Keratinocyte (primary cell): ENCODE measurements at regions not wholly inside any gene's neighbourhood (a gene's known extent, or its start where the extent isn't known, plus 50 kb on each side); places are given as distances from the start of the nearest gene placed in this dataset.

ENCODE experiments used
- DNase-seq: peaks from one replicate; pipeline ENCODE4 v3.0.0-alpha.2; 2011; ENCODE audit warnings: low read depth, missing footprints, low spot score
- FAIRE-seq: peaks from 2 replicates; lab custom pipeline; 2011; peaks lifted over from hg19 to GRCh38; lab: Jason Lieb, UNC
- H2AFZ ChIP-seq: 2 replicates; pipeline ENCODE4 v1.6.0; 2012; ENCODE audit warnings: low read length, control low read depth, inconsistent platforms; ENCODE audit not compliant: control insufficient read depth
- H3K27ac ChIP-seq: 2 replicates; pipeline ENCODE4 v1.5.1; 2011; ENCODE audit warnings: low read length; ENCODE audit not compliant: control insufficient read depth, insufficient read depth
- H3K27me3 ChIP-seq: 3 replicates; pipeline ENCODE4 v1.6.0; 2011; ENCODE audit warnings: low read length; ENCODE audit not compliant: control insufficient read depth, insufficient read depth; ENCODE audit errors: extremely low read depth
- H3K36me3 ChIP-seq, 2 experiments: 2 replicates in 1 of 2; 3 replicates in 1 of 2; pipeline ENCODE4 v1.5.1; 2011; ENCODE audit warnings: low read length in 2 of 2, mild to moderate bottlenecking in 1 of 2; ENCODE audit not compliant: control insufficient read depth in 2 of 2, insufficient read depth in 2 of 2; ENCODE audit errors: extremely low read depth in 1 of 2
- H3K4me1 ChIP-seq: 3 replicates; pipeline ENCODE4 v1.5.1; 2011; ENCODE audit warnings: low read length; ENCODE audit not compliant: control insufficient read depth, insufficient read depth; ENCODE audit errors: extremely low read depth
- H3K4me2 ChIP-seq: 3 replicates; pipeline ENCODE4 v1.6.0; 2011; ENCODE audit warnings: low read depth, low read length; ENCODE audit not compliant: control insufficient read depth, insufficient read depth; ENCODE audit errors: extremely low read depth
- H3K4me3 ChIP-seq, 3 experiments: fragments of 200-600 bp in 1 of 3; sonication (generic) in 1 of 3; 2 replicates in 2 of 3; 3 replicates in 1 of 3; pipeline ENCODE4 v1.5.1; 2011 to 2016; ENCODE audit warnings: low read length in 3 of 3, mild to moderate bottlenecking in 3 of 3, control low read depth in 2 of 3, inconsistent platforms in 1 of 3, low read depth in 1 of 3, mixed read lengths in 1 of 3, mixed run types in 1 of 3, moderate library complexity in 1 of 3; ENCODE audit not compliant: control insufficient read depth in 2 of 3, insufficient read depth in 2 of 3; ENCODE audit errors: extremely low read depth in 1 of 3
- H3K79me2 ChIP-seq: 2 replicates; pipeline ENCODE4 v1.6.0; 2012; ENCODE audit warnings: low read length; ENCODE audit not compliant: control insufficient read depth, insufficient read depth
- H3K9ac ChIP-seq: 3 replicates; pipeline ENCODE4 v1.6.0; 2011; ENCODE audit warnings: low read length; ENCODE audit not compliant: control insufficient read depth, insufficient read depth; ENCODE audit errors: extremely low read depth
- H3K9me1 ChIP-seq: 3 replicates; pipeline ENCODE4 v1.6.0; 2011; ENCODE audit warnings: low read length; ENCODE audit not compliant: control insufficient read depth, insufficient read depth; ENCODE audit errors: extremely low read depth
- H3K9me3 ChIP-seq: 2 replicates; pipeline ENCODE4 v1.5.1; 2012; ENCODE audit warnings: low read depth, low read length; ENCODE audit not compliant: control insufficient read depth
- H4K20me1 ChIP-seq: 3 replicates; pipeline ENCODE4 v1.6.0; 2011; ENCODE audit warnings: low read length; ENCODE audit not compliant: control insufficient read depth, insufficient read depth; ENCODE audit errors: extremely low read depth
- EZH2 ChIP-seq: IDR thresholded peaks from one replicate; pipeline ENCODE4 v1.6.1; 2012; ENCODE audit warnings: inconsistent platforms, mild to moderate bottlenecking, low read length, moderate library complexity
- dilution Hi-C: fragments of 300-500 bp; cut with MboI; formaldehyde crosslinking; loops from one replicate; pipeline ENCODE4 v1.7.0; 2020; ENCODE audit warnings: low sequenced_read_pairs; ENCODE audit not compliant: extremely low pct_ligation_motif_present
- TF ChIP-seq, protein P1 (sequence below), 3 experiments: IDR thresholded peaks in 1 of 3; conservative IDR thresholded peaks in 1 of 3; optimal IDR thresholded peaks in 1 of 3; 2 replicates in 2 of 3; 3 replicates in 1 of 3; pipeline versions ENCODE3 to v1.5.1; 2011; ENCODE audit warnings: low read length in 3 of 3, mild to moderate bottlenecking in 3 of 3, moderate library complexity in 2 of 3, control low read depth in 1 of 3, inconsistent platforms in 1 of 3; ENCODE audit not compliant: insufficient read depth in 2 of 3; ENCODE audit errors: extremely low read depth in 1 of 3

DNA sequence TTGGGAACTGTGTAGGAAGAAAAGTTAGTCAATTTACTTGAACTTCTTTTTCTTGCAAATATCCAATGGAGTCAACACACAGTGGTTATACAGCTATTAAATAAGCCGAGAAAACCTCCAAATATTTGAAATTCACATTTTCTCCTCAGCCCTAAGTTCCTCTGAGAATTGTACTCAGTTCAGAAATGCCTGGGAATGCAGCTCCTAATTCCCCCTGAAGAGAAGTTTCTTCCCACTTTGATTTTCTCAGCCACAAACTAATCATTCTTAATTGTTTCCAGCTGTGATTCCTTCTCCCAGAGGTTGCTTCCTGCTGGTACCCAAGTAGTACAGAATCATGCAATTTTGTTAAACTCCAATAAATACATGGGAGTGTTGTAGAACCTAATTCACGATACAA is 246.1 kb upstream of the MIR17HG start:
- H3K27ac ChIP-seq: no peak overlapping the region
- DNase-seq: no peak
- no peak for FAIRE-seq
- H3K9me1 ChIP-seq: no peaks in the 10 kb centered on the region
- H3K9me3 ChIP-seq: no peaks in the 10 kb centered on the region
- no peak overlapping the region for H3K9ac ChIP-seq
- dilution Hi-C loops: no loop called here
- H3K36me3 ChIP-seq: no peaks in the 10 kb centered on the region
- no peaks in the 10 kb centered on the region for H3K79me2 ChIP-seq
- no peaks in the 10 kb centered on the region for H3K27me3 ChIP-seq
- H4K20me1 ChIP-seq: no peaks in the 10 kb centered on the region
- no peak overlapping the region for H3K4me2 ChIP-seq
- H3K4me3 ChIP-seq: no peak overlapping the region
- no peak overlapping the region for H2AFZ ChIP-seq
- no peak for TF ChIP-seq EZH2
- TF ChIP-seq, protein P1, sequence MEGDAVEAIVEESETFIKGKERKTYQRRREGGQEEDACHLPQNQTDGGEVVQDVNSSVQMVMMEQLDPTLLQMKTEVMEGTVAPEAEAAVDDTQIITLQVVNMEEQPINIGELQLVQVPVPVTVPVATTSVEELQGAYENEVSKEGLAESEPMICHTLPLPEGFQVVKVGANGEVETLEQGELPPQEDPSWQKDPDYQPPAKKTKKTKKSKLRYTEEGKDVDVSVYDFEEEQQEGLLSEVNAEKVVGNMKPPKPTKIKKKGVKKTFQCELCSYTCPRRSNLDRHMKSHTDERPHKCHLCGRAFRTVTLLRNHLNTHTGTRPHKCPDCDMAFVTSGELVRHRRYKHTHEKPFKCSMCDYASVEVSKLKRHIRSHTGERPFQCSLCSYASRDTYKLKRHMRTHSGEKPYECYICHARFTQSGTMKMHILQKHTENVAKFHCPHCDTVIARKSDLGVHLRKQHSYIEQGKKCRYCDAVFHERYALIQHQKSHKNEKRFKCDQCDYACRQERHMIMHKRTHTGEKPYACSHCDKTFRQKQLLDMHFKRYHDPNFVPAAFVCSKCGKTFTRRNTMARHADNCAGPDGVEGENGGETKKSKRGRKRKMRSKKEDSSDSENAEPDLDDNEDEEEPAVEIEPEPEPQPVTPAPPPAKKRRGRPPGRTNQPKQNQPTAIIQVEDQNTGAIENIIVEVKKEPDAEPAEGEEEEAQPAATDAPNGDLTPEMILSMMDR (optimal IDR thresholded peaks at IDR 0.05 in 1 of 3, IDR thresholded peaks at IDR 0.05 in 1 of 3, conservative IDR thresholded peaks at IDR 0.05 in 1 of 3; ENCODE audit: extremely low read depth in 1 of 3, insufficient read depth in 2 of 3, low read length in 3 of 3): no peak
- H3K4me1 ChIP-seq: no peaks in the 10 kb centered on the region

DNA sequence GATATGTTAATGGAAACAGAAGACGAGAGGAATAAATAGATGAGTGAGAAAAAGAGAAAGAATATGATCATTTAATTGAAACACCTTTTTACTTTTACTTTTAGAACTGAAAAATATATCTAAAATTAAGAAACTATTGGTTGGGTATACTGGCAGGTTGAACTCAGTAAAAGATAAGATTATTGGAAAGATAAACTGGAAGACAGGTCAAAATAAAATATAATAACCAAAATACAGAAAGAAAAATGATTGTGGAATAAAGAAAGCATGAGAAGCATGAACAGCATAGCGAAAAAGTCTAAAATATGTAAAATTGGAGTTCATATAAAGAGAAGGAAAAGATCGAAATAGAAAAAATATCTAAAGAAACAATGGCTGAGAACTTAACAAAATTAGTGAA is 242.2 kb upstream of the MIR17HG start:
- no peak overlapping the region for H3K27ac ChIP-seq
- H3K9me1 ChIP-seq: no peaks in the 10 kb centered on the region
- H3K4me2 ChIP-seq: no peak overlapping the region
- no peaks in the 10 kb centered on the region for H3K9me3 ChIP-seq
- H4K20me1 ChIP-seq: no peaks in the 10 kb centered on the region
- no peak overlapping the region for H2AFZ ChIP-seq
- no peaks in the 10 kb centered on the region for H3K36me3 ChIP-seq
- FAIRE-seq (no peak), DNase-seq (no peak)
- no peaks in the 10 kb centered on the region for H3K27me3 ChIP-seq
- no peaks in the 10 kb centered on the region for H3K79me2 ChIP-seq
- dilution Hi-C loops: no loop called here
- TF ChIP-seq, protein P1 (optimal IDR thresholded peaks at IDR 0.05 in 1 of 3, IDR thresholded peaks at IDR 0.05 in 1 of 3, conservative IDR thresholded peaks at IDR 0.05 in 1 of 3; ENCODE audit: extremely low read depth in 1 of 3, insufficient read depth in 2 of 3, low read length in 3 of 3): no peak
- TF ChIP-seq EZH2: no peak
- no peak overlapping the region for H3K9ac ChIP-seq
- H3K4me3 ChIP-seq: no peak overlapping the region
- H3K4me1 ChIP-seq: no peaks in the 10 kb centered on the region
